PC-3 (cell line): ENCODE measurements at regions not wholly inside any gene's neighbourhood (a gene's known extent, or its start where the extent isn't known, plus 50 kb on each side); places are given as distances from the start of the nearest gene placed in this dataset.

Experiments used
- ATAC-seq: fragments of 200-7000 bp; cut with Tn5 transposase; 2 replicates; pipeline ENCODE4 v1.9.1; 2020; ENCODE audit warnings: mild to moderate bottlenecking, moderate library complexity
- BruUV-seq: library from RNA; stranded (reverse); fragments of 400-500 nt; replicated peaks from 2 replicates; lab custom pipeline; 2021; lab: Mats Ljungman, UMichigan
- CTCF ChIA-PET: fragments of 300-600 bp; sonication (Branson Sonifier 250); formaldehyde crosslinking; loops from one replicate; lab custom pipeline; 2022; ENCODE audit warnings: antibody characterized with exemption; lab: Charles Lee
- POLR2A ChIA-PET: fragments of 300-600 bp; sonication (Branson Sonifier 250); formaldehyde crosslinking; loops from one replicate; lab custom pipeline; 2022; ENCODE audit warnings: antibody characterized with exemption; ENCODE audit not compliant: unreplicated experiment; lab: Charles Lee
- DNase-seq: peaks from one replicate; pipeline ENCODE4 v3.0.0-alpha.2; 2015
- H2AFZ ChIP-seq: fragments of 300-600 bp; sonication (generic); 2 replicates; pipeline ENCODE4 v1.6.0; 2016; ENCODE audit warnings: antibody characterized with exemption, low read length
- H3F3A ChIP-seq: fragments of 300-600 bp; sonication (generic); one replicate; pipeline ENCODE4 v1.6.0; 2017; ENCODE audit warnings: antibody characterized with exemption, low read length, control low read depth, mild to moderate bottlenecking; ENCODE audit not compliant: unreplicated experiment
- H3K27ac ChIP-seq: fragments of 300-600 bp; sonication (generic); 2 replicates; pipeline ENCODE4 v1.5.1; 2016; ENCODE audit warnings: mild to moderate bottlenecking, low read length
- H3K27me3 ChIP-seq: fragments of 300-600 bp; sonication (generic); 2 replicates; pipeline ENCODE4 v1.6.1; 2016; ENCODE audit warnings: low read length, mixed read lengths
- H3K36me3 ChIP-seq: fragments of 300-600 bp; sonication (generic); 2 replicates; pipeline ENCODE4 v1.6.1; 2016; ENCODE audit warnings: low read depth, mixed run types, low read length, mixed read lengths
- H3K4me1 ChIP-seq: fragments of 300-600 bp; sonication (generic); 2 replicates; pipeline ENCODE4 v1.5.1; 2016; ENCODE audit warnings: low read length; ENCODE audit not compliant: insufficient read depth
- H3K4me2 ChIP-seq: fragments of 300-600 bp; sonication (generic); 2 replicates; pipeline ENCODE4 v1.6.0; 2016; ENCODE audit warnings: low read length
- H3K4me3 ChIP-seq: fragments of 300-600 bp; sonication (generic); 2 replicates; pipeline ENCODE4 v1.5.1; 2016; ENCODE audit warnings: mild to moderate bottlenecking, low read length, mixed read lengths
- H3K79me2 ChIP-seq: fragments of 300-600 bp; sonication (generic); 2 replicates; pipeline ENCODE4 v1.6.1; 2017; ENCODE audit warnings: low read length, mixed read lengths
- H3K9ac ChIP-seq: fragments of 300-600 bp; sonication (generic); 2 replicates; pipeline ENCODE4 v1.6.0; 2016; ENCODE audit warnings: mild to moderate bottlenecking, low read length
- H3K9me2 ChIP-seq: fragments of 300-600 bp; sonication (generic); replicated peaks from 2 replicates; pipeline ENCODE4 v1.6.1; 2016; ENCODE audit warnings: mixed run types, low read length, mixed read lengths
- H3K9me3 ChIP-seq: fragments of 300-600 bp; sonication (generic); 2 replicates; pipeline ENCODE4 v1.6.1; 2016; ENCODE audit warnings: low read length, mixed read lengths
- H4K20me1 ChIP-seq: fragments of 300-600 bp; sonication (generic); 2 replicates; pipeline ENCODE4 v1.6.1; 2016; ENCODE audit warnings: low read length, mixed read lengths
- EZH2 ChIP-seq: fragments of 300-600 bp; sonication (generic); IDR thresholded peaks from one replicate; pipeline ENCODE4 v1.6.1; 2017; ENCODE audit warnings: antibody characterized with exemption, mild to moderate bottlenecking, low read length; ENCODE audit not compliant: unreplicated experiment
- EZH2phosphoT487 ChIP-seq: fragments of 300-600 bp; sonication (generic); IDR thresholded peaks from 2 replicates; pipeline ENCODE4 v1.6.1; 2018; ENCODE audit warnings: mild to moderate bottlenecking, antibody characterized with exemption, low read length, borderline replicate concordance
- intact Hi-C: fragments of 100-400 bp; cut with micrococcal nuclease; formaldehyde crosslinking; loops from 2 replicates; pipeline ENCODE4 v1.9.0; 2023
- TF ChIP-seq, protein P1 (sequence below): fragments of 300-600 bp; sonication (generic); conservative IDR thresholded peaks from 2 replicates; pipeline ENCODE4 v1.5.1; 2017; ENCODE audit warnings: antibody characterized with exemption, low read depth, mild to moderate bottlenecking, low read length

DNA sequence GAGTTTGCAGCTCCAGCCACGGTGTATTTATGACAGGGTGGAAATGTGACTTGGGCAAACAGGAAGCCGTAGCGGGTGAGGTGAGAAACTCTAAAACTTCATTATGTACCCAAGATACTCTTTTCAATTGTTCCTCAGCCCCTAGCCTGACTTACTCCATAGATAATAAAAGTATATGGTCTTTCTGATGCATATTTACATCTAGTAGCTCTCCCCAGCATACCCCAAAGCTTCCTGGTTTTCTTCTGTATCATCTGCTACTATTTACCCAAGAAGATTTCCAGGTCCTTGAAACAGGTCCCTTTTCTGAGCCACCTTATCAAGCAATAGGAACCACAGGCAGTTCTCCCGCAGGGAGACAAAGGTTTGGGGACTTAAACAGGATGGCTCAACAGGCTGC is 201.5 kb upstream of the ESRRG start:
- Histone ChIP-seq H3K9me3 (no peaks in the 10 kb centered on the region), H2AFZ (no peak overlapping the region), H3K9ac (no peak overlapping the region), H3K27ac (no peak overlapping the region), H3K27me3 (peaks cover 5% of the 10 kb centered on the region; the same call in 1 of the 2 replicates), H3K9me2 (no peaks in the 10 kb centered on the region), H3F3A (no peaks in the 10 kb centered on the region), H3K4me1 (peaks cover 7% of the 10 kb centered on the region; the same call in 1 of the 2 replicates), H4K20me1 (no peaks in the 10 kb centered on the region), H3K4me3 (no peak overlapping the region), H3K4me2 (no peak overlapping the region), H3K36me3 (no peaks in the 10 kb centered on the region), H3K79me2 (no peaks in the 10 kb centered on the region)
- DNase-seq (no peak), ATAC-seq (no peak)
- intact Hi-C loops: no loop called here
- ChIA-PET CTCF (no interaction called here), POLR2A (no interaction called here)
- TF ChIP-seq, protein P1, sequence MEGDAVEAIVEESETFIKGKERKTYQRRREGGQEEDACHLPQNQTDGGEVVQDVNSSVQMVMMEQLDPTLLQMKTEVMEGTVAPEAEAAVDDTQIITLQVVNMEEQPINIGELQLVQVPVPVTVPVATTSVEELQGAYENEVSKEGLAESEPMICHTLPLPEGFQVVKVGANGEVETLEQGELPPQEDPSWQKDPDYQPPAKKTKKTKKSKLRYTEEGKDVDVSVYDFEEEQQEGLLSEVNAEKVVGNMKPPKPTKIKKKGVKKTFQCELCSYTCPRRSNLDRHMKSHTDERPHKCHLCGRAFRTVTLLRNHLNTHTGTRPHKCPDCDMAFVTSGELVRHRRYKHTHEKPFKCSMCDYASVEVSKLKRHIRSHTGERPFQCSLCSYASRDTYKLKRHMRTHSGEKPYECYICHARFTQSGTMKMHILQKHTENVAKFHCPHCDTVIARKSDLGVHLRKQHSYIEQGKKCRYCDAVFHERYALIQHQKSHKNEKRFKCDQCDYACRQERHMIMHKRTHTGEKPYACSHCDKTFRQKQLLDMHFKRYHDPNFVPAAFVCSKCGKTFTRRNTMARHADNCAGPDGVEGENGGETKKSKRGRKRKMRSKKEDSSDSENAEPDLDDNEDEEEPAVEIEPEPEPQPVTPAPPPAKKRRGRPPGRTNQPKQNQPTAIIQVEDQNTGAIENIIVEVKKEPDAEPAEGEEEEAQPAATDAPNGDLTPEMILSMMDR: no peak
- BruUV-seq: no TSS peak

DNA sequence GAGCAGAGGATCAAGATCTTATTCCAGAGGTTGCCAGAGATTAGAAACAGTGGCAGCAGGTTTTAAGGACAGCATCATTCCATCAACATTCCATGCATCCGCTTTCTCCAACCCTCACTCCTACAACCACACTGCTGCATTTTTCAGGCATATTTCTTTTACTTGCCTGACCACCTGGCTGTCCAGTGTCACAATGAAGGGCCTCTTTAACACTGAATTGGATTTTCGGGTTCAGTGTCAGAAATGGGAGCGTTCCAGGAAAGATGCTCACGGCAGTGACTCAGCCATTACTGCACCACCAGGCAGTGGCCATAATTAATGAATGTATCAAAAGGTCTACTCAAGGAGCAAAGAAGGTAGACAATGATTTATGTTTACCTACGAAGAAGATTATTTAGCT is 200.4 kb upstream of the ESRRG start:
- POLR2A ChIA-PET: no interaction called here
- H2AFZ ChIP-seq: no peak overlapping the region
- no TSS peak for BruUV-seq
- no peak overlapping the region for H3K4me2 ChIP-seq
- no peaks in the 10 kb centered on the region for H3F3A ChIP-seq
- H3K4me3 ChIP-seq: no peak overlapping the region
- no peaks in the 10 kb centered on the region for H3K36me3 ChIP-seq
- H3K27me3 ChIP-seq: peaks cover 5% of the 10 kb centered on the region; the same call in 1 of the 2 replicates
- CTCF ChIA-PET: no interaction called here
- H3K79me2 ChIP-seq: no peaks in the 10 kb centered on the region
- no peak overlapping the region for H3K9ac ChIP-seq
- no peaks in the 10 kb centered on the region for H3K9me2 ChIP-seq
- no peak overlapping the region for H3K27ac ChIP-seq
- ATAC-seq (no peak), DNase-seq (no peak)
- intact Hi-C loops: no loop called here
- TF ChIP-seq, protein P1: no peak
- TF ChIP-seq EZH2phosphoT487: no peak
- TF ChIP-seq EZH2: no peak
- no peaks in the 10 kb centered on the region for H3K4me1 ChIP-seq
- H4K20me1 ChIP-seq: no peaks in the 10 kb centered on the region
- no peaks in the 10 kb centered on the region for H3K9me3 ChIP-seq

DNA sequence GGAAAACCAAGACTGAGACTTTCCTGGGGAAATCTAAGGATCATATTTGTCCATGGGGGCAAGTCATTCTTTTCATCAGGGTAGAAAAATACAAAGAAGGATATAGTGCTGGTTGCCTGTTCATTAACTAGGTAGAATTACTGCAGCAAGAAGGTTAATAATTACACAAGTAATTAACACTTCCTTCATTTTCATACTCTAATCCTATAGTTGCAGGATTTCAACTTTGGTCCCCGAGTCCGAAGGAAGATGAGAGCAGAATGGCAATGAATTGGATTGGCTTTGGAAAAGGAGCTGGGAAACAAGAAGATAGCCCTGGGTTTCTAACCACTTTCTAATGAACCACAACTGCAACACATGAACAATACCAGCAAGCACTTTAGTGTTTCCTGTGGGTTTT is 199.2 kb upstream of the ESRRG start:
- H3K4me1 ChIP-seq: no peaks in the 10 kb centered on the region
- CTCF ChIA-PET: no interaction called here
- BruUV-seq: no TSS peak

More for the DNA sequence above, 199.2 kb upstream of the ESRRG start:
- no peaks in the 10 kb centered on the region for H3K9me3 ChIP-seq
- intact Hi-C loops: no loop called here
- H3K79me2 ChIP-seq: no peaks in the 10 kb centered on the region
- H3K36me3 ChIP-seq: no peaks in the 10 kb centered on the region
- H2AFZ ChIP-seq: no peak overlapping the region
- DNase-seq (no peak), ATAC-seq (no peak)
- peaks cover 5% of the 10 kb centered on the region; the same call in 1 of the 2 replicates for H3K27me3 ChIP-seq
- H3K9me2 ChIP-seq: no peaks in the 10 kb centered on the region
- H3K9ac ChIP-seq: no peak overlapping the region
- POLR2A ChIA-PET: interaction anchor here (0.7 kb wide), 1 partner anchor 21 kb away, joined by 5 read pairs; no protein-coding TSS in a partner anchor
- no peak overlapping the region for H3K27ac ChIP-seq
- no peak for TF ChIP-seq EZH2phosphoT487
- TF ChIP-seq EZH2: no peak
- TF ChIP-seq, protein P1: no peak
- H3K4me3 ChIP-seq: no peak overlapping the region
- H4K20me1 ChIP-seq: no peaks in the 10 kb centered on the region
- no peaks in the 10 kb centered on the region for H3F3A ChIP-seq
- no peak overlapping the region for H3K4me2 ChIP-seq
